Fibroblast of skin of back (primary cell): ENCODE measurements at regions not wholly inside any gene's neighbourhood (a gene's known extent, or its start where the extent isn't known, plus 50 kb on each side); places are given as distances from the start of the nearest gene placed in this dataset.

Experiments
- DNase-seq: peaks from one replicate; pipeline ENCODE4 v3.0.0-alpha.2; 2013

DNA sequence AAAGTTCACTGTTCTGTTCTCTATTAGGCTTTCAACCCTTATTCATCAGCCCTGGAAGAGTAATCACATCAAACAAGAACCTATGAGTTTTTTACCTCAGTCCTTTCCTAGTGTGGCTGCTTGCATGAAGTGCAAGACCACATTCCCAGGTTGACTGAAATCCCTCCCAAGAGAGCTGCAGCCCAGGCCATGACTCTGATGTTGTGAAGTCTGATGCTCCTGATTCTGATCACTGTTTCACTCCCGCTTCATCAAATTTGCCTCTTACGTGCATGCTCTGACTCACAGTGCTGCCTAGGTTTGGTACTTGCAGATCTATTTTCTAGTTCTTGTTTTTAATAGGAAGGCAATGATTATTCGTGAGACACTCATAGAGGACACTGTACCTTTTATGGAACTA lies 58.2 kb upstream of the DSEL start:
- no peak for DNase-seq

DNA sequence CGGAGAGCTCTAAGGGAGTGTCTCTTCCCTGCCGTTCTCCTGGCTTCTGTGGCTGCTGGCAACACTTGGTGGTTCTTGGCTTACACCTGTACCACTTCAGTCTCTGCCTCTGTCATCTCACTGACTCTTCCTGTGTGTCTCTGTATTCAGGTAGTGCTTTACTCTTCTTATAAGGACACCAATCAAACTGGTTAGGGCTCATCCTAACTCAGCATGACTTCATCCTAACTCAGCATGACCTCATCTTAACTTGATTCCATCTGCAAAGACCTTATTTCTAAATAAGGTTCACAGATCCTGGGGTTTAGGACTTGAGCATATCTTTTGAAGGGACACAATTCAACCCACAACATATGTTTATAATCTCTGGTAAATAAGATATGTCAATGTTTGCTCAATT lies 51.6 kb upstream of the DSEL start:
- DNase-seq, result no peak
